HG03558 (cell line): ENCODE measurements at regions not wholly inside any gene's neighbourhood (a gene's known extent, or its start where the extent isn't known, plus 50 kb on each side); places are given as distances from the start of the nearest gene placed in this dataset.
"Not testable (repeated sequence)": the region's sequence is repeated elsewhere in the genome, so short reads cannot be mapped to it uniquely, and the experiment has no call there.

Experiments
- ATAC-seq: cut with Tn5 transposase; IDR thresholded peaks from one replicate; pipeline ENCODE4 v1.9.1; 2021; ENCODE audit warnings: moderate number of reproducible peaks; ENCODE audit not compliant: unreplicated experiment; ENCODE audit errors: extremely low read depth

DNA sequence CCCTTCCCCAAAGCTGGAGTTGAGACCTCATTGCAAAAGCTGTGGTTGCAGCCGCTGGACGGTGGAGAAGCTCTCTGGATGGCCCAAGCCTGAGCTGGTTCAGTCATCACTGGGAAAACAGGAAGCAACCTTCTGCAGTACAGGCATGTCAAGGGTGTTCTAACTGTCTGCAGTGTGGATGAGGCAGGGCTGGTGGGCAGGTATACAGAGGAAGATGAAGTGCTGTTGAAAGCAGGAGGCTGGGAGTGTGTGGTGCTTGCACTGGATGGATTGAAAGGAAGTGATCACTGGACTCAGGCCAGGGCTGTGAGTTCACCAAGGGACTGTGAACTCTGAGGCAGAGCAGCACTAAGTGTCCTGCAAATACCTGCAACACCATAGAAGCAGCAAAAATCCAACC lies 89.0 kb upstream of the NOX3 start:
- ATAC-seq, result no peak

DNA sequence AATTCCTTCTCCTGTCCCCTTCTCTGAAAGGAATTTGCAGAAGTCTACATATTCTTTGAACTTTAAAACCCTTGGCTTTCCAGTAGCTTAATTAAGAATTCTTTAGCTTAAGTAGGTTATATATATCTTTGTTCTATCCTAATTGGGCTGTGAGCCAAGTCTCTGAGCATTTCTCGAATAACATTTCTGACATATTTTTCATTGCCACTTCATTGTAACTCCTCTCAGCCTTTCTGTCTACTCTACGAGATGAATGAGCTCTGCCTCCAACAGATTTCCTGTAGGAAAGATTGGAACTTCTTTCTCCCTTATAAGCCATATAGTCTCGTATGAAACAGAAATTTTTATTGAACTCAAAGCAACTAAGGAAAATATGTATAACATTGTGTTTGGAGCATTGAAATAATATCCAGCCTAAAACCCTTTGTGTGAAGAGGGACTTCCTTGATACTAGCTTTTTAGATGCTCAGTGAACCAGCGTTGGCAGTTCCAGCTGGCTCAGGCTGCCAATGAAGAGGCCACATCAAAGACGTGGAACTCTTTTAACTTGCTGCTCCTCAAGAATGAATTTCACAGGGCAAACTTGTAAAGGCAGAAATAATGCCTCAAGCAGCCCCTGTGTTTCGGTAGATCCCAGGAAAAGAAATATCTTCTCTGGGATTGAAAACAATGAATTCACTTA lies 87.7 kb upstream of the NOX3 start:
- ATAC-seq, result no peak

DNA sequence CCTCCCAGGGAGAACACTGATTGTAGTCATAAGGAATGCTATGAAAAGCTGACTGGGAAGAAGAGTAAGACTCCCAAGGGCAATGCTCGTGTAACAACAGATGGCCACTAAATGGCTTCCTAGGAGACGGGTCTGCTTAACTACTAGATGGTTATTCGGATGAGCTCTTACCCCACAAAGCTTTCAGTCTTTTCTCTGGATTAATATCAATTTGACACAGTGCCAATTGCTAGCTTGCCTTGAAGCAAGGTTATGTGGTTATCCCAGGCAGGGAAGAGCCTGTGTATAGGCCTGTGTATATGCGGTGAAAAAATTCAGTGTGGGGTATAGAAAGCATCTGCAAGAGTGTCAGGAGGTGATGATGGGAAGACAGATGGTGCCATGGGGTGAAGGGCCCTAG lies 86.4 kb upstream of the NOX3 start:
- no peak for ATAC-seq

DNA sequence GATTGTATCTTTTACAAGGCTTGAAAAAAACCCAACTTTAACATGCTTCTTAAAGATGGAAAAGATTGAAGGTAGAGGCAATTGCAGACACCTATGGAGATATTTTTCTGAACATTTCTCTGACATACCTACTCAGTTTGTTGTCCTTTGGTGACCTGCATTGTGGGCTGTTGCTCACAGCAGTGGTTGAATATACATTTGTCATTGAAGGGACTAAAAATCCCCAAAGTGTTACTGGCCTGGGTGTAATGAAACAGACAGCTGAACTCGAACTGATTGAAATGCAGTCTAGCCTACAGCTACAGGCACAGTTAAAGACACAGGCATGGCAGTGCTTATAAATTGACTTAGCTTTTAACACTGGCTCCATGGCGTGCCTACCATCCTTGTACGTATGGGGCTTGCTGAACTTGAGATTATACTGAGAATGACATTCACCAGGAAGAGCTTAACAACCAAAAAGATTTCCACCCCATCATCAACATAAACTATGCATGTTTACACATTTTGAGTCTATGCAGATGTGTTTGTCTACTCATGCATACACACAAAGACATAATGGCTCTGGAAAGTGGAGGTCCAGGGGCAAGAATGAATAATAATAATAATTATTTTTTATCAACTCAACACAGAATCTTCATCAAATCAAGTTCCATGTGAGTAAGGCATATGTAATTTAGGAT lies 83.2 kb upstream of the NOX3 start:
- ATAC-seq, result no peak

DNA sequence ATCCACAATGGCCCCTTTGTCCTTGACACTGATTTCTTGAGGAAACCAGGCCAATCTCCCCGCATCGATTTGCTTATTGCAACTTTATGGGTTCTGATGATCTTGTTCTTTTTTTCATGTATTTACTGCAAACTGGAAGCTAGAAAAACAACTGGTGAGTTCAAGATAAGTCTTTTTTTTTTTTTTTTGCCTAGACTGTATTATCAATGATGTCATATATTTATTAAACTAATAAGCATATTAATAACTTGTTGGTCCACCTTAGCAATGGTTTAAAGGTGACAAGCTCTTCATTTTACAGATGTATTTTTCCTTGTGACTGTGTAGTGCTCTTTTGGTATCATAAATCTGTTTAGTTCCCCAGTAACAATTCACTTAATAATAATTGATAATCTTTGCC lies 79.0 kb upstream of the NOX3 start:
- no peak for ATAC-seq

DNA sequence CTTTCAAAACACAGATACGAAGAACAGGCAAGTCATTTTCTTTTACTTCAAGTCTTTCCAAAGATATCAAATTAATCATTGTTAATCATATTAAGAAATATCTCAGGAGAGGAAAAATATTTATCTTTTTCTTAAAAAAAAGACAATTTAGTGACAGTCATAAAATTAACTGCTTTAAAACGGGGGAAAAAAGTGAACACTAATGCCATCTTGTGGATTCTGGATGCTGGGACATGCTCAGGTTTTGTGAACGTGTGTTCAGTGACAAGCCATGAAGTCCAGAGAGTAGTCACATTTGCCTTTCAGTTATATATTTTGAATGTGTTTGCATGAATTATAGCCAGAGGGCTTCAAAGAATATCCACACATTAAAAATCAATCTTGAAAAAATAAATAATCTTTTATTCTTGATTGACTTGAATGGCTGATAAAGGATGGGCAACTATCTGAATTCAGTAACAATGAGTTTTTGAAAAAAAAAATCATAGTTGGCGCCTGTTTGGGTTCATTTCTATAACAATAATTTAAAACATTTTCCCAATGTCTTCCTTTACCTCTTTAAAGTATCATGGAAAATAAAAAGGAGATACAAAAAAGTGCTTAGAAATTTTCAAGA lies 74.7 kb upstream of the NOX3 start:
- ATAC-seq, result peak; percentile 74

DNA sequence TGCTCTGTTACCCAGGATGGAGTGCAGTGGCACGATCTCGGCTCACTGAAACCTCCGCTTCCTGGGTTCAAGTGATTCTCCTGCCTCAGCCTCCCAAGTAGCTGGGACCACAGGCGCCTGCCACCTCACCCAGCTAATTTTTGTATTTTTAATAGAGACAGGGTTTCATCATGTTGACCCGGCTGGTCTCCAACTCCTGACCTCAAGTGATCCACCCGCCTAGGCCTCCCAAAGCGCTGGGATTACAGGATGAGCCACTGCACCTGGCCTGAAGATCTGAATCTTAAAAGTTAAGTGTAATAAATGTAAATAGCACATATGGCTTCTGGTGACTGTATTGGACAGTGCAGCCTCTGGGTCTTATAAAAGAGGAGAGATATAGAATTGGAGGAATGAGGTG lies 74.2 kb upstream of the NOX3 start:
- ATAC-seq, result not testable (repeated sequence)

DNA sequence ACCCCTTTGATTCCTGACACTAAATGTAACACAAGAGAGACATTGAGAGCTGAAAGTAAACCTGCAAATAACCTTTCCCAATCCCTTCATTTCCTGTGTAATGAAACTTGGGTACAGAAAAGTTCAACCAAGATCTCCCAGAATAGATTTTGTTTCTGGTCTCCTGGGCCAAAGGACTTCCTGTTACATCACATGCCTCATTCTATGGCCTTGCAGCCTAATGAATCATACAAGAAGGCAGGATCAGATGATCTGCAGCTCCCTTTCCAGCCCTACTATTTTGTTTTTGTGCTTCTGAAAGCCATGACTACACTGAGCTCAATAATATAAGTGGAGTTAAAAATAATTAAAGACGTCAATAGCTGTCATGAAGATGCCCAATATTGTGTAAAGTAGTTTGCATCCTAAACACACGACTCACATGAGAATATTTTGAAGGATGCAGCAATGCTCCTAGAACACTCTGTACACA lies 73.4 kb upstream of the NOX3 start:
- ATAC-seq, result no peak

DNA sequence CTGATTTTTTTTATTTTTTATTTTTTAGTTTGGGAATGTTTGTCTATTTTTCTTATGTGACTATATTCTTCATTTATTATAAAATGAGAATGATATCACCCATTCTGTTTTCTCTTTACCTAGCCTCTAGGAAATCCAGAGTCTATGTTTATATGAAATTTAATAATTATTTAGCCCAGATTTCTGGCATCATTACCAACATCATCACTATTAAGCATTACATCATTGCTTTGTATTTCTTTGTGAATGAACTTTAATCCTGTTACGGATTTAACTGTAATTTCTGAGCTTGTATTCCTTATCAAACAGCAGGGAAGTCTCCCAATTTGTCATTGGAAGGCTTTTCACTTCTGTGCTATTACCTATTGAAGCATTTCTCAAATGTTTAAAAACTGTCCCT lies 72.7 kb upstream of the NOX3 start:
- no peak for ATAC-seq

DNA sequence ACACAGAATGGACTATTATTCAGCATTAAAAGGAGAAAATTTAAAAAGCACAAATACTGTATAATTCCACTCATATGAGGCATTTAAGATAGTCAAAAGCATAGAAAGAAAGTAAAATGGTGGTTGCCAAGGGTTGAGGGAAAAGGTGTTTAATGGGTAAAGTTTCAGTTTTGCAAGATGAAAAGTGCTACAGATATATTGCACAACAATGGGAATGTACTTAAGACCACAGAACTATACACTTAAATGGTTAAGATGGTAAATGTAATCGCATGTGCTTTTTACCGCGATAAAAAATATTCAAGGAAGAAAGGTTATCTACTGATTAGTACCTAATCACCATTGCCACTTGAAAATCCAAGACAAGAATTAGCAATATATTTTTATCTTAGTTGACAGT lies 71.8 kb upstream of the NOX3 start:
- no peak for ATAC-seq

DNA sequence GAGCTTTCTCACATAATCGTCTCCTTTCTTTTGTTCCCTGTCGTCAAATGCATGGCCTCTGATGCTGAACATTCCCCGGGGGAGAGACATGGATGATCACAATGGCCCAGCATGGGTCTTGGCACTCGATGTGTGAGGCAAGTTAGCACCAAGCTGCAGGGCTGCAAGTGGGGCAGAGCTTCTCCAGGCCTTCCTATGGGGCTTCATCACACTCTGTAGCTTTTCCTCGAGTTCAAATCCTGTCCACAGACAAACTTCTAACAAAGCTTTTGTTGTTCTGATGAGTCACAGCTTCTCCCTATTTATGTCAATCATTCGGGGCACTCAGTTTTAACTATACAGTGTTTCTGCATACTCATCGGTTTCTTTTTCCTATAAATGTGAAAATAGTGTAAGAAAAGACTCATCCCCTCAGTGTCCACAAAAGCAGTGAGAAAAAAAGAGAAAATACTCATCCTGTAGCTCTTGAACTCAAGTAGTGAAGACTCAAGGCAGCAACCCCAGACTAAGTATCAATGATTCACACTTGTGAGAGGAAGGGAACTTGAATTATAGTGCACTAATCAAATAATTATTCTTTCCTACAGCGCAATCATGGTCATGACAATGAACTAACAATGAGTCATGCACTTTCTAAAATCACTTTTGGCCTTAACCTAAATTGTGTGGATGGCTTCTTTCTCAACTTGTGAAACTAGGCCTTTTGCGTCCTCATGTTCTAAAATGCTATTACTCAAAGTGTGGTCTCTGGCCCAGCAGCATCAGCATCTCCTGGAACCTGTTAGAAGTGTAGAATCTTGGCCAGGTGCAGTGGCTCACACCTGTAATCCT lies 68.4 kb upstream of the NOX3 start:
- no peak for ATAC-seq

DNA sequence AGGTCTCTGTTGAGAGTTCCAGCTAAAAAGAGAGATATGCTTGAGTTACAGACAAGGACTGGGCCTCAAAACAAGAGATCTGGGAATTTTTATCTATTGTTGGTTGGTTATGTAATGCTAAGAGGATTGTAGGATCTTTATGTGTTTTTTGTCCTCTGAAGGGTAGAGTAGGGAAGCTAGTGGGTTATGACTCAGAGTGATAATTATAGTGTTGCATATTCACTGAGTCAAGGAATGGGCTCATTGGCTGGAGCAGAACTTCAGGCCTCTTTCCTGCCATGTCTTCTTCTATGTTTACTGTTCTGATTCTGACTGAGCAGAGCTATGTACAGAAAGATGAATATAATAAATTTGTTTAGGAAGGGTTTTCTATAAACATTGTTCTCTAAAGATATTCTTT lies 66.1 kb upstream of the NOX3 start:
- no peak for ATAC-seq

DNA sequence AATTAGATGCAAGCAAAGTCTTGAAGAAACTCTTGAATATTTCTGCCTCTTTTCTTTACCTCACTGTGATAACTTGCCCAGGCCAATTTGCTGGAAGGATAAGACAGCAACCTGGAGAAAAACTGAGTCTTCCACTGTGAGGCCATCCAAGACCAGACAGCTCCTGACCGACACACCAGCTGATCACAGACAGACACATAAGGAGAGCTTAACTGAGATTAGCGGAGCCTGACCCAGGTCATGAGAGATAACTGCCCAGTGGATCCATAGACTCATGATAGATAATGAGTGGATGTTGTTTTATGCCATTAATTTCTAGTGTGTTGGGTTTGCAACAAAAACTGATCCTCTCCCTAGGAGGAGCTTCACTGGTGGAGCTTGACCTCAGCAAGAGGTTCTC lies 64.4 kb upstream of the NOX3 start:
- ATAC-seq, result no peak

DNA sequence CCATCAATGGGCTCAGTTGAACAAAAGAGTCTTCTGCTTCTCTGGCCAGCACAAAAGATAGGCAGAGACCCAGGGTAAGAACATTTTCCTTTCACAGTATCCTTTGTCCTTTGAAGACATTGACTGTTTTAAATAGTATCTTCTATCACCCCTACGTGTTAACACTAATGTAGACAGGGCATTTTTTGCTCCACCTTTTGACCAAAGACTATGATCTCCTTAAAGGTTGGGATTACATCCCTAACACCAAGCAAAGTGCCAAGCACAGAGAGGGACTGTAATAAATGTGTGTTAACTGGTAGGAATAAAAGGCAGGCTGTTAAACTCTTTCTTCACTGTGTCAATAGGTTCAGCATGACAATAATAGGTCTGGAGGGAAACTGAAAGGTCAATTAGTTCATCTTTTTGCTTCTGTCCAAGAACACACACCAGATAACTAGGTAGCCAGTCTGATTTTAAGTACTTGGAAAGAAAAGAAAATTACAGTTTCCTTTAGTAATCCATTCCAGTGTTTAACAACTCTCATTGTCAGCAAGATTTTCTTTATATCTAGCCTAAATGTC lies 63.6 kb upstream of the NOX3 start:
- ATAC-seq, result no peak

DNA sequence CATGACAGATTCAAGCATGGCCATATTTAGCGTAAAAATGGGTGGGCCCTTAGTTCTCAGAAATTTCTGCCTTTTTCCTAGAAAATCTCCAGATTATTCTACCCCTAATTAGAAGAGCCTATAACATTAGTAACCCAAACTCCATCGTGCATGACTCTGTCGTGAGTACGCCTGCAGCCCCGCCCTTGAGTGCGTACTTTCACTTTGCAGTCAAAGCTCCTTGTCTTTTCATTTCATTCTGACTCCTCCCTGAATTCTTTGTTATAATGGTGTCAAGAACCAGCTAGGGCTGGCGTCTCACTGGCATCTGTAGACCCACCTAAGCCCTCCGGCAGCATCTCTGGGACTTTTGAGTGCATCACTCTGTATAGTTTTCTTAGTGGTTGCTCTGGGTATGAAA lies 61.7 kb upstream of the NOX3 start:
- no peak for ATAC-seq

DNA sequence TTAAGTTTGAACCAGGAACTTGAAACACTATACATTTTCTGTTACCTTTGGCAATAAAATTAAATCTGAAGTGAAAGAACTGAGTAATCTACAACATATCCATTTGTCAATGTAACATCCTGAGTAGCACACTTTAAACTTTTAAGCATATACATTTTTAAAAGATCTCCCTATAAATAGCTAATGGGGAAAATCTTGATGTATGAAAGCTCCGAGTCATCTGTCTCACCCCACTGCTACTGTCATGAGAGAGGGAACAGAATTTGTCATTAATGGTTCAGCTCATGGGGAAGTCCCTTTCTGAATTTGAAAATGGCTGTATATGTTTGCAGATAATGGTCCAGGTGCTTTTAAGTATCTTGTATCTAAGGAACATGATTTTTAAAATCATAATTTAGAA lies 55.2 kb upstream of the NOX3 start:
- peak; percentile 54 for ATAC-seq

DNA sequence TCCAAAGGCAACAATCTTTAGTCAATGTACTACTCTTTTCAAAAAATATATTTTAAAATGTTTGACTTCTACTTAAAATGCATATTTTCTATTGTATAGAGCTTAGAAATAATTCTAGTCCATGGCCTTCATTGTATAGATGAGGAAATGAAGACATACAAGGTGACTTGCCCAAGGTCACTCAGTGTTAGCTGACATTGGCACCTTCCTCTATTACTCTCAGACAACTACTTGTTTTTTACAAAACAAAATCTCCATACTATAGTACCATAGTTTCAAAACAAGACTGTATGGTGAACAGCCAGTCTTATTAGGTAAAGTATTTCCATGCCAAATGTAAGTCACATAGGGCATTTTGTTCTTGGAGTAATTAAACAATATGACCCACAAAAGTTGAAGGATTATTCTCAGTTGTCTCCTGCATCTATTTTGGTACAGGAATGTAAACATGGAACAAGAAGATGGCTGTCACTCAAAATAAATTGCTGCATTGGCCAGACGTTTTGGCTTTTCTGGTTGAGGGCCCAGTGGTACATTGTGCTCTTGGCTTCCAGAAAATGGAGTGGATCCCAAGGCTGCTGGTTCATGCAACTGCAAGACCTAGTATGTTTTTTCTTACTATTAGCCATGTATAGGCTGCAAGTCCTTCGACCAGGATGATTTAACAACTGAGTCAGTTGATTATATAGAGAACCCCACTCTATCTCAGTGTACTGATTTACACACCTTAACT lies 54.3 kb upstream of the NOX3 start:
- ATAC-seq, result no peak

DNA sequence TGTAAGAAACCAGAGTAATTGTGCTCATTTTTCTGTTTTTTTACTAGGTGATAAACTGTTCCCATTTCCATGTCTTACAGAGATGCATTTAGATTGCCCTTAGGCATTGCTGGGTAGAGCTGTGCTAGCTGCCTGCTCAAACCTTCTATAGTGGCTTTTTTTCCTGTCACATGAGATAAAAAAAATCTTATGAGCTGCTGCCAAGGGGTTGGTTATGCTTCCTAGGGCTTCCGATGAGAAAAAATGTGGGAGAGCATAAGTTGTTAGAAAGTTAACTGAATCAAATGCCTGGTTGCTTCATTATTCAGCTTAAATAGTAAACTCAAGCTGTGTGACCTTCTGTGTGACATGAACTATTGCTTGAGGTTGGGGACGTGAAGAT lies 50.0 kb upstream of the NOX3 start:
- ATAC-seq, result no peak
